Fibroblast of lung (primary cell): ENCODE measurements at regions not wholly inside any gene's neighbourhood (a gene's known extent, or its start where the extent isn't known, plus 50 kb on each side); places are given as distances from the start of the nearest gene placed in this dataset.

ENCODE experiments used
- DNase-seq, 2 donors: peaks; one replicate each; pipeline versions ENCODE4 v3.0.0 to v3.0.0-alpha.2; 2010; ENCODE audit warnings: low read depth in 2 of 2
- H2AFZ ChIP-seq: 2 replicates; pipeline ENCODE4 v1.5.1; 2012; ENCODE audit warnings: low read length, control low read depth, inconsistent platforms
- H3K27ac ChIP-seq: 2 replicates; pipeline ENCODE4 v1.5.1; 2011; ENCODE audit warnings: low read length, control low read depth; ENCODE audit not compliant: insufficient read depth
- H3K27me3 ChIP-seq: 2 replicates; pipeline ENCODE4 v1.5.1; 2011; ENCODE audit warnings: mild to moderate bottlenecking, low read length; ENCODE audit not compliant: control insufficient read depth, insufficient read depth
- H3K36me3 ChIP-seq: 2 replicates; pipeline ENCODE4 v1.5.1; 2011; ENCODE audit warnings: low read length; ENCODE audit not compliant: control insufficient read depth, insufficient read depth
- H3K4me1 ChIP-seq: 2 replicates; pipeline ENCODE4 v1.5.1; 2011; ENCODE audit warnings: low read length; ENCODE audit not compliant: control insufficient read depth, insufficient read depth; ENCODE audit errors: extremely low read depth
- H3K4me2 ChIP-seq: 2 replicates; pipeline ENCODE4 v1.5.1; 2011; ENCODE audit warnings: low read length, control low read depth; ENCODE audit not compliant: insufficient read depth; ENCODE audit errors: extremely low read depth
- H3K4me3 ChIP-seq, 4 experiments: fragments of 200-600 bp in 1 of 4; sonication (generic) in 1 of 4; replicated peaks in 1 of 4; 2 replicates each; pipeline ENCODE4 v1.5.1; 2011 to 2016; ENCODE audit warnings: low read length in 4 of 4, low read depth in 3 of 4, mild to moderate bottlenecking in 3 of 4, control low read depth in 2 of 4, inconsistent platforms in 1 of 4, mixed read lengths in 1 of 4; ENCODE audit not compliant: insufficient read depth in 1 of 4; ENCODE audit errors: control extremely low read depth in 1 of 4
- H3K79me2 ChIP-seq: 2 replicates; pipeline ENCODE4 v1.5.1; 2012; ENCODE audit warnings: mild to moderate bottlenecking, low read length, inconsistent platforms; ENCODE audit not compliant: control insufficient read depth, insufficient read depth
- H3K9ac ChIP-seq: 2 replicates; pipeline ENCODE4 v1.5.1; 2011; ENCODE audit warnings: mild to moderate bottlenecking, low read length, control low read depth; ENCODE audit not compliant: insufficient read depth
- H3K9me3 ChIP-seq: 2 replicates; pipeline ENCODE4 v1.5.1; 2012; ENCODE audit warnings: low read depth, low read length; ENCODE audit not compliant: control insufficient read depth, insufficient read depth
- H4K20me1 ChIP-seq: 2 replicates; pipeline ENCODE4 v1.5.1; 2011; ENCODE audit warnings: low read length; ENCODE audit not compliant: control insufficient read depth, insufficient read depth; ENCODE audit errors: extremely low read depth
- CTCF ChIP-seq, 2 donors: IDR thresholded peaks in 1 of 2; conservative IDR thresholded peaks in 1 of 2; 1 replicate in 1 of 2; 2 replicates in 1 of 2; pipeline ENCODE4 v1.5.1; 2011 to 2012; ENCODE audit warnings: low read length in 2 of 2, control low read depth in 1 of 2, inconsistent platforms in 1 of 2, low read depth in 1 of 2, mild to moderate bottlenecking in 1 of 2
- EZH2 ChIP-seq: IDR thresholded peaks from 2 replicates; pipeline ENCODE4 v1.5.1; 2012; ENCODE audit warnings: low read length, control low read depth, mild to moderate bottlenecking; ENCODE audit errors: missing control alignments

GRCh38 chr17:37797206-37797605 lies 52.3 kb upstream of the HNF1B start:
- no peak overlapping the region for H2AFZ ChIP-seq
- no peaks in the 10 kb centered on the region for H3K79me2 ChIP-seq
- no peak overlapping the region for H3K4me3 ChIP-seq
- no peaks in the 10 kb centered on the region for H4K20me1 ChIP-seq
- no peaks in the 10 kb centered on the region for H3K9me3 ChIP-seq
- no peak overlapping the region for H3K4me2 ChIP-seq
- no peak overlapping the region for H3K27ac ChIP-seq
- TF ChIP-seq CTCF (conservative IDR thresholded peaks at IDR 0.05 in 1 of 2, IDR thresholded peaks at IDR 0.05 in 1 of 2; ENCODE audit: low read depth in 1 of 2, low read length in 2 of 2) (no peak), EZH2 (no peak)
- H3K36me3 ChIP-seq = no peaks in the 10 kb centered on the region
- H3K27me3 ChIP-seq = no peaks in the 10 kb centered on the region
- no peak overlapping the region for H3K9ac ChIP-seq
- H3K4me1 ChIP-seq = peaks cover 2% of the 10 kb centered on the region
- DNase-seq = peak in 1 of 2 donors; percentile 39

- Histone ChIP-seq H3K4me2 (no peak overlapping the region), H3K9ac (no peak overlapping the region), H3K4me3 (no peak overlapping the region), H2AFZ (no peak overlapping the region), H3K79me2 (no peaks in the 10 kb centered on the region), H4K20me1 (no peaks in the 10 kb centered on the region), H3K4me1 (peaks cover 2% of the 10 kb centered on the region), H3K9me3 (no peaks in the 10 kb centered on the region), H3K27me3 (no peaks in the 10 kb centered on the region), H3K36me3 (no peaks in the 10 kb centered on the region), H3K27ac (no peak overlapping the region)
- TF ChIP-seq CTCF (conservative IDR thresholded peaks at IDR 0.05 in 1 of 2, IDR thresholded peaks at IDR 0.05 in 1 of 2; ENCODE audit: low read depth in 1 of 2, low read length in 2 of 2) (no peak), EZH2 (no peak)
- no peak for DNase-seq
Measured at GRCh38 chr17:37796076-37796475, 51.2 kb upstream of the HNF1B start.
